Skeletal muscle satellite cell (primary cell): ENCODE measurements at regions not wholly inside any gene's neighbourhood (a gene's known extent, or its start where the extent isn't known, plus 50 kb on each side); places are given as distances from the start of the nearest gene placed in this dataset.

ENCODE experiments used
- H3K27me3 ChIP-seq: 2 replicates; pipeline ENCODE4 v1.7.0; 2013; ENCODE audit warnings: low read length; ENCODE audit not compliant: control insufficient read depth, insufficient read depth
- H3K36me3 ChIP-seq: 2 replicates; pipeline ENCODE4 v1.7.0; 2013; ENCODE audit warnings: mild to moderate bottlenecking, control low read depth, low read length; ENCODE audit not compliant: insufficient read depth
- H3K4me1 ChIP-seq: 2 replicates; pipeline ENCODE4 v1.7.0; 2013; ENCODE audit warnings: low read length; ENCODE audit not compliant: control insufficient read depth, insufficient read depth
- H3K4me2 ChIP-seq: 2 replicates; pipeline ENCODE4 v1.7.0; 2013; ENCODE audit warnings: mild to moderate bottlenecking, low read length
- H3K4me3 ChIP-seq: 2 replicates; pipeline ENCODE4 v1.7.0; 2013; ENCODE audit warnings: low read length
- H3K9ac ChIP-seq: 2 replicates; pipeline ENCODE4 v1.7.0; 2013; ENCODE audit warnings: mild to moderate bottlenecking, low read depth, low read length, moderate library complexity
- H3K9me3 ChIP-seq: replicated peaks from 2 replicates; pipeline ENCODE4 v1.7.0; 2013; ENCODE audit warnings: mild to moderate bottlenecking, control low read depth, low read length

DNA sequence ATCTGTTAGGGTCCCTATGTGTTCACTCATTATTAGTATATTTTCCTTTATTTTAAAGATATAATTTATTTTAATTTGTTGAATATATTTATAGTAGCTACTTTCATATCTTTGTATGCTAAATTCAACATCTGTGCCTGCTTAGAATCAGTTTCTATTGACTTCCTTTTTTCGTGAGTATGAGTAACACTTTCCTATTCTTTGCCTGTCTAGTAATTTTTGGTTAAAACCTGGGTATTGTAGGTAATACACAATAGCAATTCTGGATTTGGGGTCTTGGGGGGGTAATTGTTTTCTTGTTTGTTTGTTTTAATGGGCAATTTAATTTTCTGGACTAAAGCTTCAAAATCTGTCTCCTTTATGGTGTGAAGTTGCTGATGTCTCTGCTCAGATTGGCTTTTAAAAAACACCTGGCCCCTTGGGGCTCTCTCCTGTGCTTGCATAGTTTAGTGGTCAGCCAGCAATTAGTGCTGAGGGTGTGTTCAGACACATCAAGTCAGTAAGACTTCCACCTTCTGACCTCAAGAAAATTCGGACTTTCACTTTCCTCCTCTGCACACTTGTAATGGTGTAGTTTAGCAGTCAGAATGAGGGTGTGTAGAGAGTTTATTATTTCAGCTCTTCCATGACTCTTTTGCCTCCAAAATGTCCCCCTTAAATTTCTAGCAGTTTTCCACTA lies 124.4 kb upstream of the MAP1B start:
- Histone ChIP-seq H3K36me3 (no peaks in the 10 kb centered on the region), H3K4me1 (no peaks in the 10 kb centered on the region), H3K4me2 (no peak overlapping the region), H3K4me3 (no peak overlapping the region), H3K9ac (no peak overlapping the region), H3K9me3 (no peaks in the 10 kb centered on the region), H3K27me3 (peaks cover 6% of the 10 kb centered on the region)

- Histone ChIP-seq H3K4me1 (no peaks in the 10 kb centered on the region), H3K4me3 (no peak overlapping the region), H3K9me3 (no peaks in the 10 kb centered on the region), H3K9ac (no peak overlapping the region), H3K27me3 (peaks cover 2% of the 10 kb centered on the region), H3K36me3 (no peaks in the 10 kb centered on the region), H3K4me2 (no peak overlapping the region)
Observed at GRCh38 chr5:71986101-71986500, 121.2 kb upstream of the MAP1B start.

- no peak overlapping the region for H3K4me2 ChIP-seq
- no peaks in the 10 kb centered on the region for H3K9me3 ChIP-seq
- no peaks in the 10 kb centered on the region for H3K36me3 ChIP-seq
- no peak overlapping the region for H3K9ac ChIP-seq
- H3K4me3 ChIP-seq = no peak overlapping the region
- H3K27me3 ChIP-seq = peaks cover 17% of the 10 kb centered on the region
- no peaks in the 10 kb centered on the region for H3K4me1 ChIP-seq
Observed at GRCh38 chr5:71988808-71989207, 118.5 kb upstream of the MAP1B start.

- H3K27me3 ChIP-seq = peaks cover 39% of the 10 kb centered on the region
- H3K4me3 ChIP-seq = no peak overlapping the region
- H3K9me3 ChIP-seq = no peaks in the 10 kb centered on the region
- no peaks in the 10 kb centered on the region for H3K36me3 ChIP-seq
- no peak overlapping the region for H3K9ac ChIP-seq
- H3K4me1 ChIP-seq = no peaks in the 10 kb centered on the region
- no peak overlapping the region for H3K4me2 ChIP-seq
Observed at GRCh38 chr5:71993600-71993999, 113.7 kb upstream of the MAP1B start.

GRCh38 chr5:71996789-71997188 lies 110.5 kb upstream of the MAP1B start:
- no peaks in the 10 kb centered on the region for H3K4me1 ChIP-seq
- H3K36me3 ChIP-seq = no peaks in the 10 kb centered on the region
- no peak overlapping the region for H3K9ac ChIP-seq
- no peaks in the 10 kb centered on the region for H3K9me3 ChIP-seq
- no peak overlapping the region for H3K4me3 ChIP-seq
- H3K4me2 ChIP-seq = no peak overlapping the region
- H3K27me3 ChIP-seq = peaks cover 40% of the 10 kb centered on the region

GRCh38 chr5:71998746-71999145 lies 108.5 kb upstream of the MAP1B start:
- Histone ChIP-seq H3K36me3 (no peaks in the 10 kb centered on the region), H3K4me3 (no peak overlapping the region), H3K9me3 (no peaks in the 10 kb centered on the region), H3K4me2 (no peak overlapping the region), H3K9ac (no peak overlapping the region), H3K27me3 (peaks cover 39% of the 10 kb centered on the region), H3K4me1 (no peaks in the 10 kb centered on the region)

GRCh38 chr5:72000707-72001106 lies 106.6 kb upstream of the MAP1B start:
- Histone ChIP-seq H3K36me3 (no peaks in the 10 kb centered on the region), H3K9me3 (no peaks in the 10 kb centered on the region), H3K4me1 (no peaks in the 10 kb centered on the region), H3K4me3 (no peak overlapping the region), H3K9ac (no peak overlapping the region), H3K4me2 (no peak overlapping the region), H3K27me3 (peaks cover 42% of the 10 kb centered on the region)

DNA sequence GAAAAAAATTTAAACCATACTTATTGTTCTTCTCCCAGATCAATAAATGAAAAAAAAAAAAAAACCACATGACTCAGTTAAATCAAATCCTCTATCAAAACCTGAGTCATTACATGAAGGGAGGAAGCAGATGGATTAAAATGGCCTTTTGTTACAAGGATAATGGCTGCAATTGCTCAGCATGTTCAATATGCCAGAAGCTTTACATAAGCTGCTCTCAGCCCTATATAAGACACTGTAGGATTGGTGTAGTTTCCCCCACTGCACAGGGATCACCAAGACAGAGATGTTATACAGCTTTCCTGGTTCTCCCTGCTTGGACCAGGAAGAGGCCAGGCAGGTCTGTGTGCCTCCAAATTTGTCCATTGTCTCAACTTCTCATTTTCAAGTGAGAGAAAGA lies 101.6 kb upstream of the MAP1B start:
- Histone ChIP-seq H3K27me3 (peaks cover 54% of the 10 kb centered on the region), H3K36me3 (no peaks in the 10 kb centered on the region), H3K9me3 (no peaks in the 10 kb centered on the region), H3K4me1 (no peaks in the 10 kb centered on the region), H3K4me3 (no peak overlapping the region), H3K9ac (no peak overlapping the region), H3K4me2 (no peak overlapping the region)

GRCh38 chr5:72006361-72006760 lies 100.9 kb upstream of the MAP1B start:
- Histone ChIP-seq H3K9me3 (no peaks in the 10 kb centered on the region), H3K4me3 (no peak overlapping the region), H3K27me3 (peaks cover 51% of the 10 kb centered on the region), H3K9ac (no peak overlapping the region), H3K36me3 (no peaks in the 10 kb centered on the region), H3K4me2 (no peak overlapping the region), H3K4me1 (no peaks in the 10 kb centered on the region)

DNA sequence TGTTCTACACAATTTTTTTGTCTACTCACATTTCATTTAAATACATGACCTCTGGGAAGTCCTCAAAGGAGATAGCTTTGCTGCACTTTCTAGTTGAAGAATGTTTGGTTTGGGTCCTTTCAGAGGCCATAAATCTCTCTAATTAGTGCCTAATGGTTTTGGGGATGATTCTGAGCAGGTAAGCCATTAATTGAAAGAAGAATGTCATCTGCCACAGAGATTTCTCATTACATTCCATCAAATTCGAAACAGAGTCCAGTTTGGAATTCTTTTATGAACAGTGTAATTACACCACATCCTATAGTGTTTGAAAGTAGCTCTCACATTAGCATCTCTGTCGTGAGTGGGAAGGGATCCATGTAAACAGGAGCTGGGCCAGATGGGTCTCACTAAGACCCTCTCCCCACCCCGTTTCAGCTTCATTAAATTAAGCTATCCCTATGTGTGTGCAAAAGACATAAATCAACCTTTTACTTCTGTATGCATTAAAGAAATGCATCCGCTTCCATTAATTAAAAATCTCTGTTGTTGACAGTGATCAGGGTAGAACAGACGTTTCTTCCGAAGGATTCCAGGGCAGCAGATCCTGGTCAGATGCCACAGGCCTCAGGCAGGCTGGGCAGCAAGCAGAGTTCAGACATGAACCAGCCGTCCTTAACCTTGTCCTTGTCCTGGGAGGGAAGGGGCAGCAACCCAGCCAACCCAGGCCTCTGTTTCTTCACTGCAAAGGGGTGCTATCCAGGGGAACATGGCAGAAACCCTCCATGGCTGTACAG lies 99.8 kb upstream of the MAP1B start:
- no peaks in the 10 kb centered on the region for H3K36me3 ChIP-seq
- no peaks in the 10 kb centered on the region for H3K4me1 ChIP-seq
- no peaks in the 10 kb centered on the region for H3K9me3 ChIP-seq
- H3K4me2 ChIP-seq = no peak overlapping the region
- no peak overlapping the region for H3K4me3 ChIP-seq
- peaks cover 49% of the 10 kb centered on the region for H3K27me3 ChIP-seq
- H3K9ac ChIP-seq = no peak overlapping the region

DNA sequence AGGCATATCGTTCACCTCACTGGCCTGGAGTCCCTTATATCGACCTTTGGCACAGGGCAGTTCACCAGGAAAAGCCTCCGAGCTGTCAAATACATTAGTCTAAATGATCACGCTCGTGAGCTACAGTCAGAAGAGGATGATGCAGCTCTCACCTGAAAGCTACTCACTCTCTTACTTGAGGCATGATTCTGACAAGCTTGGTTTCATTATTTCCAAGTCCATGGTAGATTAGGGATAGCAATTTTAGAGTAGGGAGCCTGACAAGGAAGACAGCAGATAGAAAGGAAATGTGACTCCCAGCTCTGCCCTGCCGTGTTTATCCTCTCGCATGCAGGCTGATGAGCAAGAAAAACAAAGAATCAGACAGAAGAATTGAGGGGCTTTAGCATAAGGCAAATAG lies 98.0 kb upstream of the MAP1B start:
- no peaks in the 10 kb centered on the region for H3K36me3 ChIP-seq
- H3K4me3 ChIP-seq = no peak overlapping the region

DNA sequence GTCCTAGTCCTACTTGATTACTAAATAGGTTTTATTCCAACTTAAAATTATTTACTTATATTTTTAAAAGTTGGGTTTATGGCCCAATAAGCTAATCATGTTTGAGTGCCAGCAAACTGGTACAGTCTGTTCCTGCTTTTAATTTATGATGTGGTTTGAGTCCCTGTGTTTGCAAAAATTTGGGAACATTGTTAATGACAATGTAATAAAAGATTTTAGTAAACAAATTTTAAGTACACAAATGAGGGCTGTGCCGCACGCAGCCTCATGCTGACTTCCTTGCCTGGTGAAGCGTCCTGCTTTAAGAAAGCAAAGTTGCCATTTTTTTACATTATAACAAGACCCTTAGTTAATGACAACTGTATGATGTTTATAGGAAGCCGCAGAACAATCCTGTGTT lies 96.8 kb upstream of the MAP1B start:
- no peaks in the 10 kb centered on the region for H3K9me3 ChIP-seq
- no peaks in the 10 kb centered on the region for H3K4me1 ChIP-seq
- no peak overlapping the region for H3K9ac ChIP-seq
- no peak overlapping the region for H3K4me3 ChIP-seq
- H3K4me2 ChIP-seq = no peak overlapping the region
- H3K27me3 ChIP-seq = peaks cover 37% of the 10 kb centered on the region
- no peaks in the 10 kb centered on the region for H3K36me3 ChIP-seq

More for the DNA sequence above, 98.0 kb upstream of the MAP1B start:
- no peaks in the 10 kb centered on the region for H3K4me1 ChIP-seq
- H3K9me3 ChIP-seq = no peaks in the 10 kb centered on the region
- H3K4me2 ChIP-seq = no peak overlapping the region
- H3K27me3 ChIP-seq = peaks cover 44% of the 10 kb centered on the region
- H3K9ac ChIP-seq = no peak overlapping the region
